Lower leg skin (tissue), 3 donors: ENCODE measurements at regions not wholly inside any gene's neighbourhood (a gene's known extent, or its start where the extent isn't known, plus 50 kb on each side); places are given as distances from the start of the nearest gene placed in this dataset.

Experiments
- CTCF ChIP-seq, 3 donors: fragments of 450-650 bp; IDR thresholded peaks; one replicate each; pipeline ENCODE4 v1.5.1; 2016; ENCODE audit warnings: antibody characterized with exemption in 3 of 3, mild to moderate bottlenecking in 3 of 3, moderate library complexity in 2 of 3
- POLR2A ChIP-seq, 2 donors: fragments of 450-650 bp; IDR thresholded peaks; one replicate each; pipeline ENCODE4 v1.6.1; 2016 to 2017; ENCODE audit warnings: antibody characterized with exemption in 2 of 2, mild to moderate bottlenecking in 1 of 2, moderate library complexity in 1 of 2

- TF ChIP-seq CTCF (IDR thresholded peaks at IDR 0.05) (no peak), POLR2A (IDR thresholded peaks at IDR 0.05) (no peak)
Observed at GRCh38 chr6:55992546-55992945, 117.2 kb upstream of the BMP5 start.
